Astrocyte (in vitro differentiated cells and primary cell): ENCODE measurements at regions not wholly inside any gene's neighbourhood (a gene's known extent, or its start where the extent isn't known, plus 50 kb on each side); places are given as distances from the start of the nearest gene placed in this dataset.

Experiments
- DNase-seq: peaks from one replicate; pipeline ENCODE4 v3.0.0-alpha.2; 2010; ENCODE audit warnings: low read depth
- FAIRE-seq: peaks from 2 replicates; lab custom pipeline; 2011; peaks lifted over from hg19 to GRCh38; lab: Jason Lieb, UNC
- H2AFZ ChIP-seq: 2 replicates; pipeline ENCODE4 v1.6.0; 2012; ENCODE audit warnings: low read depth, low read length, inconsistent platforms
- H3K27ac ChIP-seq: 2 replicates; pipeline ENCODE4 v1.5.1; 2011; ENCODE audit warnings: low read depth, low read length, inconsistent platforms
- H3K27me3 ChIP-seq: 2 replicates; pipeline ENCODE4 v1.6.0; 2011; ENCODE audit warnings: low read length, inconsistent platforms; ENCODE audit not compliant: insufficient read depth
- H3K36me3 ChIP-seq: 2 replicates; pipeline ENCODE4 v1.5.1; 2011; ENCODE audit warnings: low read length, inconsistent platforms; ENCODE audit not compliant: insufficient read depth
- H3K4me1 ChIP-seq: 2 replicates; pipeline ENCODE4 v1.5.1; 2011; ENCODE audit warnings: low read length, inconsistent platforms; ENCODE audit not compliant: insufficient read depth
- H3K4me2 ChIP-seq: 2 replicates; pipeline ENCODE4 v1.6.0; 2012; ENCODE audit warnings: low read length, inconsistent platforms
- H3K4me3 ChIP-seq: 2 replicates; pipeline ENCODE4 v1.5.1; 2011; ENCODE audit warnings: low read depth, mild to moderate bottlenecking, low read length, inconsistent platforms; ENCODE audit not compliant: insufficient read depth
- H3K79me2 ChIP-seq: 2 replicates; pipeline ENCODE4 v1.6.0; 2012; ENCODE audit warnings: mild to moderate bottlenecking, low read length, inconsistent platforms; ENCODE audit not compliant: insufficient read depth
- H3K9ac ChIP-seq: 2 replicates; pipeline ENCODE4 v1.6.0; 2012; ENCODE audit warnings: mild to moderate bottlenecking, low read length, inconsistent platforms
- H3K9me3 ChIP-seq: 2 replicates; pipeline ENCODE4 v1.5.1; 2012; ENCODE audit warnings: low read depth, mild to moderate bottlenecking, low read length, inconsistent platforms; ENCODE audit not compliant: insufficient read depth
- H4K20me1 ChIP-seq: 2 replicates; pipeline ENCODE4 v1.6.0; 2012; ENCODE audit warnings: low read length, inconsistent platforms; ENCODE audit not compliant: insufficient read depth
- H3K27ac Mint-ChIP-seq: one replicate; pipeline ENCODE4 v1.8.0; 2021; ENCODE audit warnings: mild to moderate bottlenecking, mixed read lengths; ENCODE audit not compliant: unreplicated experiment
- H3K27me3 Mint-ChIP-seq: one replicate; pipeline ENCODE4 v1.8.0; 2021; ENCODE audit warnings: low read depth, mixed read lengths; ENCODE audit not compliant: unreplicated experiment
- H3K36me3 Mint-ChIP-seq: one replicate; pipeline ENCODE4 v1.8.0; 2021; ENCODE audit warnings: low read depth, mixed read lengths; ENCODE audit not compliant: unreplicated experiment
- H3K4me1 Mint-ChIP-seq: one replicate; pipeline ENCODE4 v1.8.0; 2021; ENCODE audit warnings: low read depth, mixed read lengths; ENCODE audit not compliant: unreplicated experiment
- H3K4me3 Mint-ChIP-seq: one replicate; pipeline ENCODE4 v1.8.0; 2021; ENCODE audit warnings: mild to moderate bottlenecking, moderate library complexity, mixed read lengths; ENCODE audit not compliant: unreplicated experiment
- H3K9me3 Mint-ChIP-seq: one replicate; pipeline ENCODE4 v1.8.0; 2021; ENCODE audit warnings: mild to moderate bottlenecking, mixed read lengths; ENCODE audit not compliant: unreplicated experiment
- CTCF ChIP-seq: IDR thresholded peaks from 2 replicates; pipeline ENCODE4 v1.5.1; 2011; ENCODE audit warnings: low read depth, mild to moderate bottlenecking, inconsistent platforms, low read length, moderate library complexity; ENCODE audit not compliant: insufficient read depth
- EZH2 ChIP-seq: IDR thresholded peaks from 2 replicates; pipeline ENCODE4 v1.6.1; 2012; ENCODE audit warnings: mild to moderate bottlenecking, low read length, inconsistent platforms; ENCODE audit not compliant: insufficient read depth

DNA sequence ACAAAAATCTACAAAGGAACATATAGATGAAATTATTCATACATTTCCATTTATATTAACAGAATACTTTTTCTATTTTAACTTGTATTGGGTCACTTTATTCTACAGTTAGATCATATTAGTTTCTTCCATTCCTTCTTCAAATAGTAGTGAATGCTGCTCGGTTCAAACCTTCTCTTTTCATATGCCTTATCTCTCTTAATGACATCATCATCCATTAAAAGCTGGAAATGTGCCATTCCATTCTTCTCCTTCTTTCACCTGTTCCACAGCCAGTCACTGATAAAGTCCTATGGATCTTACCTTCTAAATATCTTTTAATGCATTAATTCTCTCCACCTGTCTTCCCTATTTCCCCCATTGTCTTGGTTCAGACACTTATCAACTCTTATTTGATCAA lies 358.0 kb upstream of the POU1F1 start:
- no peaks in the 10 kb centered on the region for H3K9me3 ChIP-seq
- H3K4me2 ChIP-seq: no peak overlapping the region
- H4K20me1 ChIP-seq: no peaks in the 10 kb centered on the region
- no peak overlapping the region for H3K9ac ChIP-seq
- no peak for DNase-seq
- Mint-ChIP-seq H3K27ac (no peak overlapping the region), H3K4me3 (no peak overlapping the region), H3K9me3 (peaks cover 4% of the 10 kb centered on the region), H3K4me1 (no peaks in the 10 kb centered on the region), H3K27me3 (no peaks in the 10 kb centered on the region), H3K36me3 (no peaks in the 10 kb centered on the region)
- H2AFZ ChIP-seq: no peak overlapping the region
- no peaks in the 10 kb centered on the region for H3K4me1 ChIP-seq
- H3K36me3 ChIP-seq: no peaks in the 10 kb centered on the region
- TF ChIP-seq EZH2 (no peak), CTCF (no peak)
- FAIRE-seq: no peak
- no peak overlapping the region for H3K27ac ChIP-seq
- H3K4me3 ChIP-seq: no peak overlapping the region
- no peaks in the 10 kb centered on the region for H3K79me2 ChIP-seq
- H3K27me3 ChIP-seq: no peaks in the 10 kb centered on the region

GRCh38 chr3:87627316-87627715 lies 350.9 kb upstream of the POU1F1 start:
- Mint-ChIP-seq H3K27ac (no peak overlapping the region), H3K27me3 (no peaks in the 10 kb centered on the region), H3K4me1 (peaks cover 5% of the 10 kb centered on the region), H3K36me3 (no peaks in the 10 kb centered on the region), H3K4me3 (no peak overlapping the region), H3K9me3 (peaks cover 4% of the 10 kb centered on the region)
- no peak overlapping the region for H3K4me3 ChIP-seq
- H2AFZ ChIP-seq: no peak overlapping the region
- DNase-seq (no peak), FAIRE-seq (no peak)
- no peaks in the 10 kb centered on the region for H3K79me2 ChIP-seq
- no peaks in the 10 kb centered on the region for H4K20me1 ChIP-seq
- TF ChIP-seq CTCF (no peak), EZH2 (no peak)
- H3K4me1 ChIP-seq: no peaks in the 10 kb centered on the region
- no peak overlapping the region for H3K9ac ChIP-seq
- H3K36me3 ChIP-seq: no peaks in the 10 kb centered on the region
- H3K4me2 ChIP-seq: no peak overlapping the region
- H3K9me3 ChIP-seq: no peaks in the 10 kb centered on the region
- no peak overlapping the region for H3K27ac ChIP-seq
- H3K27me3 ChIP-seq: no peaks in the 10 kb centered on the region

- no peak overlapping the region for H3K27ac ChIP-seq
Measured at GRCh38 chr3:87626546-87626945, 350.2 kb upstream of the POU1F1 start.

More at GRCh38 chr3:87626546-87626945, 350.2 kb upstream of the POU1F1 start:
- Histone ChIP-seq H3K9me3 (no peaks in the 10 kb centered on the region), H3K4me1 (no peaks in the 10 kb centered on the region), H3K36me3 (no peaks in the 10 kb centered on the region), H4K20me1 (no peaks in the 10 kb centered on the region), H3K4me3 (no peak overlapping the region), H2AFZ (no peak overlapping the region), H3K79me2 (no peaks in the 10 kb centered on the region), H3K9ac (no peak overlapping the region), H3K4me2 (no peak overlapping the region), H3K27me3 (no peaks in the 10 kb centered on the region)
- H3K27ac Mint-ChIP-seq: no peak overlapping the region
- H3K9me3 Mint-ChIP-seq: peaks cover 4% of the 10 kb centered on the region
- H3K4me1 Mint-ChIP-seq: peaks cover 5% of the 10 kb centered on the region
- H3K36me3 Mint-ChIP-seq: no peaks in the 10 kb centered on the region
- FAIRE-seq: no peak
- TF ChIP-seq CTCF (no peak), EZH2 (no peak)
- DNase-seq: no peak
- H3K4me3 Mint-ChIP-seq: no peak overlapping the region
- H3K27me3 Mint-ChIP-seq: no peaks in the 10 kb centered on the region
